Activated T-cell treated with anti-CD3 and anti-CD28 coated beads for 24 hours (primary cell): ENCODE measurements at regions not wholly inside any gene's neighbourhood (a gene's known extent, or its start where the extent isn't known, plus 50 kb on each side); places are given as distances from the start of the nearest gene placed in this dataset.
"Not testable (repeated sequence)": the region's sequence is repeated elsewhere in the genome, so short reads cannot be mapped to it uniquely, and the experiment has no call there.

Experiments used
- DNase-seq: peaks from one replicate; pipeline ENCODE4 v3.0.0-alpha.2; 2020; ENCODE audit warnings: low read depth

DNA sequence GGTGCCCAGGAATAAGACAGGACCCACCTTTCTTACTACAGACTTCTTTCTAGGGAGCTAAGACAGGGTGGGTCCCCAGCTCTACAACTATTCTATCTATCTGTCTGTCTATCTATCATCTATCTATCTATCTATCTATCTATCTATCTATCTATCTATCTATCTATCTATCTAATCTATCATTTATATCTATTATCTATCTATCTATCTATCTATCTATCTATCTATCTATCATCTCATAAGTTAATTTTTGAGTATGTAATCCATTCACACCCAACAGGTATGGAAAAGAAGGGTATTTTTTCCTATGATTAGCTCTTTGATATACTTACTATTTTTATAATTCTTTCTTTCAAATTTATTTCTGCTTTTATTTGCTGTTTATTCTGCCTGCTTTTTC is 55.9 kb downstream of the BAMBI start:
- DNase-seq = no peak

DNA sequence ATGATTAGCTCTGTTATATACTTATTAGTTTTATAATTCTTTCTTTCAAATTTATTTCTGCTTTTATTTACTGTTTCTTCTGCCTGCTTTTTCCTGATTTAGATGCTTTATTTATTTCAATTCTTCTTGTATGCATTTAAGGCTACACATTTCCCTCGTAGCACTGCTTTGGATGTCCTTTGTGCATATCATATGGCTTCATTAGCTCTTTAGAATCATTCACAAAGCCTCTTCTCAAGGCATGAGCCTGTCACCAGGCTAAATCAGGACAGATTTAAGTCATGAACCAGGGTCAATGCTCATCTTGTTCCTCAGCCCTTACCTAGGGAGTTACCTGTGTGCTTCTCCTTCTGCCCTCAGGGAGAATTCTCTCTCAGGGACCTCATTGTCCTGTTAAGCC is 56.3 kb downstream of the BAMBI start:
- no peak for DNase-seq

DNA sequence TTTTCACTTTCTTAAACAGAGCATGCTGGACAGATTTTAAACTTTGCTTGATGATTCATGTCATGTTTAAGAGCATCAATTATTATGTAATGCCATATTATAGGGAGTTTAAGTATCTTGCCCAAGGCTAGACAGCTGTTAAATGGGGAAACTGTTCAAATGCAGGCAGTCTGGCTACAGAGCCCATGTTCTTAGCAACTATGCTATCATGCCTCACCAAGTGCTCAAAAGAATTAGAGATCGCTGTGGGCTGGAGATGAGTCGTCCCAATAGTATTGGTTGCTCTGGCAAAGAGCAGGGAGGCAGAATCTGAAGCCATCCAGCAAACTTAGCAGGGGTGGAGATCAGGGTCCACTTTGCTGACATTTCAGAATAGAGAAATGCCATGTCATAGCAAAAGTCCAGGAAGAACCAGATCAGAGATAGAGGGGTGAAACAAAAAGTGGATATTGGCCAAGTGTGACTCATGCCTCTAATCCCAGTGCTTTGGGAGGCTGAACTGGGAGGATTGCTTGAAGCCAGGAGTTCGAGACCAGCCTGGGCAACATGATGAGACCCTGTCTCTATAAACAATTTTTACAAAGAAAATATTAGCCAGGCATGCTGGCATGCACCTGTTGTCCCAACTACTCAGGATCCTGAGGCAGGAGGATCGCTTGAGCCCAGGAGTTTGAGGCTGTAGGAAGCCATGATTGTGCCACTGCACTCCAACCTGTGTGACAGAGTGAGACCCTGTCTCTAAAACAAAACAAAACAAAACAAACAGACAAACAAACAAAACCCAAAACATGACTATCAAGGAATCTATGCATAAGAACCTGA is 57.8 kb downstream of the BAMBI start:
- no peak for DNase-seq

DNA sequence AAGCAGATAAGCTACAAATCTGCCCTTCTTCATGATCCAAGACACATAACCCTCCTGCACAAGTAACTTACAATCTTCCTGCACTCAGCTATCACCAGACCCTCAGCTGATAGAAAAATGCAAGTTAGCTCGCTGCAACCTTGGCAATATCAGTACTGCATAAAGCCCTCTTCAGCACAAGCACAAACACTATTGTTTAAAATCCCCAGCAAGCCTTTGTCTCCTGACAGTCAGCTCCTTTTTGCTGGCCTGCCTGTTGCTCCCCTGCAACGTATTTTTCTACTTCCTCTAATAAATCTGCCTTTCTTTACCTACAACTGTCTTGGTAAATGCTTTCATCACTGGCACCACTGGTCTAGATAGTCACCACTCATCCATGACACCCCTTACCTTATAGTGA is 59.8 kb downstream of the BAMBI start:
- DNase-seq = no peak

DNA sequence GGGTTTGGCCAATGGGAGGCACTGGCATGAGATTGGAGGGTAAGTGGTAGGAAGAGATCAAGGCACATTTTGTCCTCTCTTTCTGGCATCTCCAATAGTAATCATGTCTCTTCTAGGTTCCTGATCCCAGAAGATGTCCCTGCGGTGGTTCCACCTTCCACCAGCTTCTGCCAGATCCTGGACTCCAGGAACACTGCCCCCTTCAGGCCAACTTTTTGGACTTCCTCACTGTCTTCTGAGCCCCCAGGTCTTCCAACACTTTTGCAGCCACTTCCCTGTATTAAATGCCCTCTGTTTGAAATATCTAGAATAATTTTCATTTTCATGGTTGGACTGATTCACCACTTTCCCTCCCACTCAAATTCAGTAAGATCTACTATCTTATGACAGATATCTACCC is 60.9 kb downstream of the BAMBI start:
- DNase-seq = no peak

DNA sequence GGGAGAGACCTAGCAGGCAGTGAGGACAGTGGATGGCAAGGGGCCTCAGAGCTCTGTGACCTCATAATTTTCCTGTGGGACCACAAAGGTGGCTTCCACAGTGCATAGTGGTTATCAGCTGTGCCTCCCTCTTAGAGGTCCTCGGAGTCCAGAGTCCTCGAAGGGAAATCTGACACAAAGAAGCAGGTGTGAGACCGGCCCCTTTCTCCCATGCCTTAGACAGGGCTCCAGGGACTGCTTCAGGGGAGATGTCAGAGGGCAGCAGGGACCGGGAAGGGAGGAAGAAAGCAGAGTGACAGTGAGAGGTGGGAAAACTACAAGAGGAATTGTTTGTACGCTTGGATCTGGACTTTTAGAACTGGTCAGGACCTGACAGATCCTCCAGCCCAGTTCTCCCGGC is 66.3 kb downstream of the BAMBI start:
- DNase-seq = no peak

DNA sequence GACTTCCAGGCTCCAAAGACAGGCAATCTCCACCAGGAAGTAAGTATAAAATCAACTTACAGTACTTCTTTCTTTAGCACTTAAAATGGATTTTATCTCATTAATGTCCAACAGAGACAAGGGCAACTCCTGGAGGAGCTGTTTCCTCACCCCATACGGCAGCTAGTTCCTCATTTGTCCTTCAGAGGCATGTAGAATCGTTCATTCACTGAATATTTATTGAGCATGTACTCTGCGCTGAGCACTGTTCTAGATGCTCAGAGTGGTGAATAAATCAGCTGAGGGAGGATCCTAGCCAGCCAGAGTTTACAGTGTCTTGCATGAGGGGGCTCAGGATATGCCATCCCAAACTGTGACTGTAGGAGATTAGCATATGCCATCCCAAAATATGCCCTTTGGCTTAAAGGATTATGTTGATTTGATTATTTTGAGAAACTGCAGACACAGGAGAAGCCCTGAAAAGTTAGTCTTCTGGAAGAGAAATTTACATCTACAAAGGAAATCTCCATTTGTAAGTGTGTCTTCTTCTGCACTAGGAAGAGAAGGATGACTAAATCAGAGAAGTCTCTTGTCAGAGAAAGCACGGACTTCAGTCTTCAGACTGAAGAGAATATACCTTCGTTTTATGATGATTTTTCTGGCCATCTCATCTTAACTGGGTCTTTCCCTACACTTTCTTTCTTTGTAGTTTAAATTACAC is 66.9 kb downstream of the BAMBI start:
- DNase-seq = no peak

DNA sequence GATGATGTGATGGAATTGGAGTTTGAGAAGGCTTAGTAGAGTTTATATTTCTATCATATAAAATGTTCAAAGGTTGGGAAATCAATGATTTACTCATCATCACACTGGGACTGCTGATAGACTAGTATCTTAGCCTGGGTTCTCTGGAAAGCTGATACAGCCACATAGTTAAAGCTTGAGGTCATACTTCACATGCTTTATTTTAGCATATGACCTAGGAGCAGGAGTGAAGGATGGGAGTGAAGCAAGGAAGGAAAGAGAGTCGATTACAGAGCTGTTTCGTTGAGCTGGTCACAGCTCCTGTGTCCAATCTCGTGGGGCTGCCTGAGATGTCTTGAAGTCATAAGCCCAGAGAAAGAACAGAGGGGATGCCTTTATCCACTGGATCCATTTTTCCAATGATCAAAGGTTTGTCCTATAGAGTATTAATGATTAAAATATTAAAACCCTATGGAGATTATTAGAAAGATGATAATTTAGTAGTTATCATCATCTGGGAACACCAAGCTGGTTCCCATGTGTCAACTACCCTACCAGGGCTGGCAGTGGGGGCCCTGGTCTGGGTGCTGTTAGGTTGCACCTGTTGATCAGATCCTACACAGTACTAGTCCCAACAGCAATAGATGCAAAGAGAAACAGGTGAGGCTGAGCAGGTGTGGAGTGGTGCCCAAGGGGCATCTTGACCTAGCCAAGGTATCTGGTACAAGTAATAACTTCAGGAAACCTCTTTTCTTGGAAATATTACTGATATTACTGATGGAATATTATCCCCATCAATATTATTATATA is 77.8 kb downstream of the BAMBI start:
- no peak for DNase-seq

DNA sequence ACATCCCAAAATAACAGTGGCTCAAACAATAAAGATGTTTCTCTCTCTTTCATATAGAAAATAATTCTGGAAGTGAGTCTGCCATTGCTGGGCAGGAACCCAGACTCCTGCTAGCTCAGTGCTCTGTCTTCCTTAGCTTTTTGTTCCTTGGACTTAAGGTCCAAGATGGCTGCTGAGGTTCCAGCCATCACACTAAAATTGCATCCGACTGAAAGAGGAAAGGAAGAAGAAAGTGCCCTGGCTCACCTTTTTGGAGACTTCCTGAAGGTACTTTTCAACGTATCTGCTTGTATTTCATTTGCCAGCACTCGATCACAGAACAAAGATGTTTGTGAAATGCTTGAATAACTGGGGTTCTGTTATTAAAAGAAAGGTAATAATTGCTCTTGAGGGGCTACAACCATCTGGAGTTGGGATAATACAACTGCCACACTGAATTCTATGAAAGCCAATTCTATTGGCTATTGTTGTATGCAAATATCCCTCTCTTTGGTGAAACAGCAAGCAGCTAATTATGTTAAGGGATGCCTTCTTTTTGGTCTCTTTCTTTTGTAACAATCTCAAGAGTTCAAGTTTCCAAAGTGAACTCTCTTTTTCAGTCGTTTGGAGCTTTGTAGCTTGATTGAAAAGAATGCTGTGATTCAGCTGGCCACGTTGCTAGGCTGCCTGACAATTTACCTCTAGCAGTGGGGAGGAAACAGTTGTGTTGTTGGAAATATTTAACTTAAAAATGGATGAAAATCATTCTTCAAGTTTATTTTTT is 83.9 kb downstream of the BAMBI start:
- DNase-seq = no peak

DNA sequence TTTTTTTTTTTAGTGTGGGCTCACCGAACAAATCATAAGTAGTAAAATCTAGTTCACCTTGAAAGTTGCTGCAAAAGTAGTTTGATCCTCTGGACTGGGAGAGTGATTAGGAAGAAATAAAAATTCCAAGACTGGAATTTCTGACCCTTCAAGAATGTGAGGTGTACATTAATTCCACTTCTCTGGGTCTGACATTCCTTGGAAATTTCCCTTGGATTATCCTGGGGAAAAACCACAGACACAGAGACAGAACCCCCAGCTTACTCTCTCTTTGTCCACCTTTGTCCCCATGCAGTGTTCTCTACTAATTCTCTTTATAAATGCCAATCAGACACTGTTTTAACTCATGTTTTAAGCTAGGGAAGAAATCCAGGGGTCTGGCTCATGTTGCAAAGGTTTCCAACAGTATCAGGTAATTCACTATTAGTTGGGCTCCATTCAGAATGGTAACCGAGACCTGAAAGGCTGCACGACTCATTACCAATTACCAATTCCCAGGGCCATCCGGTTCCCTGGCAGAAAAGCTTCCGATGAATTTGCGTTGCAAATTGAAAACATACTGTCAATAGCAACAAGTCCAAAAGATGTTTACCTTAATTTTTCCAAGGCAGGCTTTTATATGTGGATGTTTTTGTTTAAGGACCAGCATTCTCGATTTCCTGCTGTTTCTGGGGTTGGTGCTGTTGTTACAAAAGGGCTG is 86.3 kb downstream of the BAMBI start:
- no peak for DNase-seq

DNA sequence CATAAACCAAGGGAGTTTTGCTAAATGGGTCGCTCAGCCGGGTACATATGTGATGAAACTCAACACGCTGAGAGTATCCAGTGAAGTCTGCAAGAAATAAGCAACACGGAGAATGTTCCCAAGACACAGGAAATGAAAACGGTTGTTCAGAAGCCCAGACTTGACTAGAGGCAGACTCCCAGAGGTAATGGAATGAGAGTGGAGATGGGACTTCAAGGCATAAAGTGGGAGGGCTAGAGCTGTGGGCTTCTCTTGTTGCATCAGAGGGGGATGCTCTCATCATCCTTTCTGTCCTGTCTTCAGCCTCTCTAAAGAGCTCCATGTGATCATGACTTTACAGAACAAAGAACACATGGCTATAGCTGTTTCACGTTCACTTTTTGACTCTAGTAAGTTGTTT is 88.3 kb downstream of the BAMBI start:
- DNase-seq = no peak

DNA sequence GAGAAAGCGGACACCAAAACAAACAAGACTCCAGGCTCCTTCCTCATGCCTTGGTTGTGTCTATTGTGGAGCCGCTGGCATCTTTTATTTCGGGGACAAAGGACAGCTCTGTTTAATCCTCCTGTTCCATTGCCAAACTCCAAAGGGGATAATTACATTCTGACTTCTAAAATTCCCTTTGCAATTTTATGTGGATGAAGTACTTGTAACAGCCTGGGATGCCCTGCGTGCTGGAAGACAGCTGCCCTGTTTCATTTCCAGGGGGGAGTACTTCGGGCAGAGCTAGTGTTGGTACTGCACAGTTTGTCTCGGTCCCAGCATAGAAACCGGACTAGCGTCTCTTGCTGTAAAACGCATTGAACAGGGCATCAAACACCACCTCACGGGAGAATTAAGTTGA is 90.9 kb downstream of the BAMBI start:
- no peak for DNase-seq

DNA sequence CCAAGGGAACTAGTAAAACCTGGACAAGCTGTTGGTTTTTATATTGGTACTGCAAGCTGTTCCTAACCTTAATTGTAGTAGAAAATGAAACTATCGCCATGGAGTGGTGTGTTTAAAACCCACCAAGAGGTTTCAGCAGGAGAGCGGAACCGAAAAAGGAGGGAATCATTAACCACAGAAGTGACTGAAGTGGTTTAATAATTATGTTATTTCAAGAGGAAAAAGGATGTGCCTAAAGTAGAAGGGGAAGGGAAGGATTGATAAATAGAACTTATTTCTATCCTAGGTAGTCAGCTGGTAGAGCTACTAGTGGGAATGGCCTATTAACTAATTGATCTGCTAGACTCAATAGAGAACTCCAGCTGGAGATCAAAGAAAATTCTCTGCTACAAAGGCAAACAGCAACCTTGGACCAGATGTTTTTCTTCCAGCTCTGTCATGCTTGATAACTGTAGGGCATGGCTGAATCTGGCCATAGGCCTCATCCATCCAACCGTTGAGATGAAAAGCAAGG is 91.8 kb downstream of the BAMBI start:
- DNase-seq = no peak

DNA sequence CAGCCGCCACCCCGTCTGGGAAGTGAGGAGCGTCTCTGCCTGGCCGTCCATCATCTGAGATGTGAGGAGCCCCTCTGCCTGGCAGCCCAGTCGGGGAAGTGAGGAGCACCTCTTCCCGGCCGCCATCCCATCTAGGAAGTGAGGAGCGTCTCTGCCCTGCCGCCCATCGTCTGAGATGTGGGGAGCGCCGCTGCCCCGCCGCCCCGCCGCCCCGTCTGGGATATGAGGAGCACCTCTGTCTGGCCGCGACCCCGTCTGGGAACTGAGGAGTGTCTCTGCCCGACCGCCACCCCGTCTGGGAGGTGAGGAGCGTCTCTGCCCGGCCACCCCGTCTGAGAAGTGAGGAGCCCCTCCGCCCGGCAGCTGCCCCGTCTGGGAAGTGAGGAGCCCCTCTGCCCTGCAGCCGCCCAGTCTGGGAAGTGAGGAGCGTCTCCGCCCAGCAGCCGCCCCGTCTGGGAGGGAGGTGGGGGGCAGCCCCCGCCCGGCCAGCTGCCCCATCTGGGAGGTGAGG is 94.3 kb downstream of the BAMBI start:
- not testable (repeated sequence) for DNase-seq

DNA sequence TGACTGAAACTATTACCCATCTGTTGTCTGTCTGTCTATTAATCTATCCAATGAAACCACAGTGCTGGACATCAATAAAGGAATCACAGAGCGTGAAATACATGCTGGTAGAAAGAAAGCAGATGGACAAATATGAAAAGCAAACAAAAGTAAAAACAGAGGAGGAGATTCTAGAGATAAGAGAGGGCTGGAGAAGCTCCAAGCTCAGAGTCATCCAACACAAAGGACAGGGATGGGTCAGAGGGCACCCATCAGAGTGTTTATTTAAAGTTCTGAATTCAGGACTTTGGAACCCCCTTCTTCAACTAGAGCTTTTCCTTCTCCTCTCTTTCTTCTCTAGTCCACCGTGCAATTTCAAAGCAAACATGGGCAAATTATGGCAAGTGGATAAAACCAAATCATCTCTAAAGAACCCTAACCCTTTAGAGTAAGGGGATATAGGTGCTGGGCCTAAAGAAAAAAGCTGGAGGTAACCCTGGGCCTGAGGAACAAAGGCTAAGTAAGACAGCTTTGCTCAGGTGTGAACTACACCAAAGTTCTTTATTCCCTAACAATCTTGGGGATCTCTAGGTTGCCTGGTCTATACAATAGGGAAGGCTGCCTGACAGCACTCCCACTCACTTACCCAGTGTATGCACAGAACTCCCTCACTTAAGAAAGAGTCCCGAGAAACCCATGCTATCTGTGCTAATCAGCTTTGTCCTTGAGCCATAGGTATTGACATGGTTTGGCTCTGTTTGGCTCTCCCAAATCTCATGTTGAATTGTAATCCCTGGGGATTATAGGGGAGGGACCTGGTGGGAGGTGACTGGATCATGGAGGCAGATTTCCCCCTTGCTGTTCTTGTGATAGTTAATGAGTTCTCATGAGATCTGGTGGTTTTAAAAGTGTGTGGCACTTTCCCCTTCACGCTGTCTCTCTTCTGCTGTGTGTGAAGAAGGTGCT is 97.0 kb downstream of the BAMBI start:
- no peak for DNase-seq

DNA sequence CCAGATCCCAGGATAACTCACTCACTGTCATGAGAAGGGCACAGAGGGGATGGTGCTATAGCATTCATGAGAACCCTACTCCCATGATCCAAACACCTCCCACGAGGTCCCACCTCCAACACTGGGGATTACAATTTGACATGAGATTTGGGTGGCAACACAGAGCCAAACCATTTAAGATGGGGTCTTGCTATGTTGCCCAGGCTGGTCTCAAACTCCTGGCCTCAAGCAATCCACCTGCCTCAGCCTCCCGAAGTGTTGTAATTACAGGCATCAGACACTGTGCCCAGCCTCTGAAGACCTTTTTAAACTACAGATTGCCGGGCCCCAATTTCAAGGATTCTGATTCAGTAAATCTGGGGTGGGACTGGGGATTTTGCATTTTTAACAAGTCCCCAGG is 98.5 kb downstream of the BAMBI start:
- DNase-seq = no peak

DNA sequence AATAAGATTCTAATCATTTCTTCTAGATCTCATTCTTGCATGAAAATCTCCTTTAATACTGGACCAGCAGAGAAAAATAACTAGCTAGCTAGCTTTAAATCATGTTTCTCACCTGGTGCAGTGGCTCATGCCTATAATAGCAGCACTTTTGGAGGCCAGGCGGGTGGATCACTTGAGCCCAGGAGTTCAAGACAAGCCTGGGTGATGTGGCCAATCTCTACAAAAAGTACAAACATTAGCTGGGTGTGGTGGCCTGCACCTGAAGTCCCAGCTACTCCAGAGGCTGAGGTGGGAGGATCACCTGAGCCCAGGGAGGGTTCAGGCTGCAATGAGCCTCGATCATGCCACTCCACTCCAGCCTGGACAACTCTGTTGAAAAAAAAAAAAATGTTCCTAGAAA is 99.2 kb downstream of the BAMBI start:
- DNase-seq = no peak

DNA sequence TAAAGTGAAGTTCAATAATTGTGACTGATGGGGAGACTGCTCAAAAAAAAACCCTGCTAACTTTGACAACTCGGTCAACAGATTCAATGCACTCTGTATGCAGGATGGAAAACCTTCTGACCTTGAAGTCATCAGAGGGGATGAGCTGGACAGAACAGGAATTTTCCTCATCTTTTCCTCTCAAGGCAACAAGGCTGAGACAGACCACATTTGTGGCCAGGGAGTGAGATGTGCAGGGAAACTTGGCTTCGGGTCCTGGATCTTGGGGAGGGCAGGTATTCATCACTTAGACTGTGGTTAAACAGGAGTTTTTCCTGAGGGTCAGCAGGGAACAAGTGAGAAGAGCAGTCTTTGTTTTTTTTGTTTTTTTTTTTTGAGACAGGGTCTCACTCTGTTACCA is 100.6 kb downstream of the BAMBI start:
- no peak for DNase-seq

DNA sequence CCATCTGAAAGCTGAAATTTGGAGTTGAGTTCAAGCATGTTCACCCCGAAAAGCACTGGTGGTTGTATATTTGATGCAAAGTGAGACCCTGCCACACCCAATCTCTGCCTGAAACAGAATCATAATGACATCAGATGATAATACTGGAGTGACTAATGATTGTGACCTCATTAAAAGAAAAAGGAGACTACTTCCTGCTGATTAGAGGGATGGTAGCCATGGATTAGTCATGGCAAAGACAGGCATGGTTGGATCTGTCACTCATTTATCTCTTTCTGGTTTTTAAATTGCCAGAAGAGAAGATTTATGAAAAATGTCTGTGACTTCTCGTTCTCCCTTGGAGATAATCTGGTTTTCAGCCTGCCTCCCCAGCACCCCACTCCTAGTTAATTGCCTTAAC is 101.2 kb downstream of the BAMBI start:
- no peak for DNase-seq

DNA sequence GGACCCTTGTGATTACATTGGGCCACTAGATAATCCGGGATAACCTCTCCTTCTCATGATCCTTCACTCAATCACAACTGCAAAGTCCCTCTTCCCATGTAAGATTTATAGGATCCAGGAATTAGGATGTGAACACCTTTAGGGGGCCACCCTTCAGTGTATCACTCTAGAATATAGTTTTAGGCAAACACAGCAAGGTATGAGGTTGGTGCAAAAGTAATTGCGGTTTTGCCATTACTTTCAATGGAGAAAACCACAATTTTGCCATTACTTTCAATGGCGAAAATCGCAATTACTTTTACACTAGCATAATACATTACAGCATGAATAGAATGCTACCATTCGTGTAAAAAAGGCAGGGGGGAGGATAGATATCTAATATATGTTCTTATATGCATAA is 104.0 kb downstream of the BAMBI start:
- DNase-seq = no peak
